ENCODE measurements at regions not wholly inside any gene's neighbourhood (a gene's known extent, or its start where the extent isn't known, plus 50 kb on each side); places are given as distances from the start of the nearest gene placed in this dataset.

GRCh38 chr18:73189718-73190117, 321.9 kb upstream of the NETO1 start:
- Mint-ChIP-seq H3K4me3 (ENCODE audit: unreplicated experiment) (no peak overlapping the region), H3K9me3 (ENCODE audit: unreplicated experiment) (peaks cover 15% of the 10 kb centered on the region), H3K4me1 (ENCODE audit: insufficient read depth, unreplicated experiment) (no peaks in the 10 kb centered on the region), H3K36me3 (ENCODE audit: insufficient read depth, unreplicated experiment) (no peaks in the 10 kb centered on the region), H3K27me3 (ENCODE audit: insufficient read depth, unreplicated experiment) (no peaks in the 10 kb centered on the region), H3K27ac (ENCODE audit: low read depth, unreplicated experiment) (no peak overlapping the region)
- ChIA-PET CTCF (no interaction called here), POLR2A (interaction anchor here (0.8 kb wide), 1 partner anchor 436 kb away, joined by 3 read pairs; no protein-coding TSS in a partner anchor)
- no peak for DNase-seq (ENCODE audit: unreplicated experiment)
- no TSS peak for BruUV-seq (replicated peaks)
- intact Hi-C loops (cut with micrococcal nuclease): no loop called here
- no peak for TF ChIP-seq CTCF (IDR thresholded peaks at IDR 0.05; ENCODE audit: unreplicated experiment)

DNA sequence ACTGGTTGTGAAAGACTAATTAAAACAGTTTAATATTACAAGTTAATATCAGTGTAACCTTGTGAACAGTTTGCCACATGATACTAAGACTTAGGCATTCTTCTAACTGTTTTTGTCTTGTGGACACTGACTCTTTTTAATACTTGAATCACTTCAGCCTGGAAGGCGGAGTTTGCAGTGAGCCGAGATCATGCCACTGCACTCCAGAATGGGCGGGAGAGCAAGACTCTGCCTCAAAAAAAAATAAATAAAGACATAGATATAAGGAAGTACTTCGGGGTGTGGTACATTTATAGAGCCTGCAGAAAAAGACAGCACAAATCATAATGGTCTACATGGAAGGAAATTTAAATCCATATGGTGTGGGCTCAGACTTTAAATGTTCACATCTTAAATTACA, 300.4 kb upstream of the NETO1 start:
- ChIA-PET POLR2A (interaction anchor here (0.7 kb wide), 1 partner anchor 60 kb away, joined by 3 read pairs; no protein-coding TSS in a partner anchor), CTCF (no interaction called here)
- H3K4me3 Mint-ChIP-seq (ENCODE audit: unreplicated experiment): no peak overlapping the region
- DNase-seq (ENCODE audit: unreplicated experiment): no peak
- TF ChIP-seq CTCF (IDR thresholded peaks at IDR 0.05; ENCODE audit: unreplicated experiment): no peak
- H3K4me1 Mint-ChIP-seq (ENCODE audit: insufficient read depth, unreplicated experiment): peaks cover 6% of the 10 kb centered on the region
- no peaks in the 10 kb centered on the region for H3K27me3 Mint-ChIP-seq (ENCODE audit: insufficient read depth, unreplicated experiment)
- no peak overlapping the region for H3K27ac Mint-ChIP-seq (ENCODE audit: low read depth, unreplicated experiment)
- H3K9me3 Mint-ChIP-seq (ENCODE audit: unreplicated experiment): no peaks in the 10 kb centered on the region
- H3K36me3 Mint-ChIP-seq (ENCODE audit: insufficient read depth, unreplicated experiment): no peaks in the 10 kb centered on the region
- intact Hi-C loops (cut with micrococcal nuclease): no loop called here
- no TSS peak for BruUV-seq (replicated peaks)

- BruUV-seq (replicated peaks): no TSS peak
- H3K4me1 Mint-ChIP-seq (ENCODE audit: insufficient read depth, unreplicated experiment): peaks cover 6% of the 10 kb centered on the region
- H3K27me3 Mint-ChIP-seq (ENCODE audit: insufficient read depth, unreplicated experiment): no peaks in the 10 kb centered on the region
- no peak for DNase-seq (ENCODE audit: unreplicated experiment)
- no peak for TF ChIP-seq CTCF (IDR thresholded peaks at IDR 0.05; ENCODE audit: unreplicated experiment)
- no peak overlapping the region for H3K27ac Mint-ChIP-seq (ENCODE audit: low read depth, unreplicated experiment)
- ChIA-PET CTCF (interaction anchor here (0.6 kb wide), 2 partner anchors 952 to 1409 kb away, joined by 3 to 4 read pairs; no protein-coding TSS in a partner anchor), POLR2A (no interaction called here)
- no peaks in the 10 kb centered on the region for H3K36me3 Mint-ChIP-seq (ENCODE audit: insufficient read depth, unreplicated experiment)
- H3K9me3 Mint-ChIP-seq (ENCODE audit: unreplicated experiment): no peaks in the 10 kb centered on the region
- H3K4me3 Mint-ChIP-seq (ENCODE audit: unreplicated experiment): no peak overlapping the region
- intact Hi-C loops (cut with micrococcal nuclease): no loop called here
These were observed 296.6 kb upstream of the NETO1 start for GRCh38 chr18:73164430-73164829.

DNA sequence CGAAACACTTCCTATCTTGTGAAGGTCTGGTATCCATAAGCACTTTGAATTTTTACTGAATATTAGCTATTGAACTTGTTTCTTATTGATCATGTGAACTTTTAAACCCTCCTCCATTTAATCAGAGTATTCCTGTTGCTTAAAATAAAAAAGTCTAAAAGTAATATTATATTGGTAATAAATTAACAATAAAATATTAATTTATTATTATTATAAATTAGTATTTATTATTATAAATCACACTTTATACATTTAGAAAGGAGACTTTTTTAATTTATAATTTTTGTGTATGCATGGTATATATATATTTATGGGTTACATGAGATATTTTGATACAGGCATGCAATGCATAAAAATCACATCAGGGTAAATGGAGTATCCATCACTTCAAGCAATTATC, 295.4 kb upstream of the NETO1 start:
- H3K4me1 Mint-ChIP-seq (ENCODE audit: insufficient read depth, unreplicated experiment): peaks cover 3% of the 10 kb centered on the region
- no peak for DNase-seq (ENCODE audit: unreplicated experiment)
- H3K27me3 Mint-ChIP-seq (ENCODE audit: insufficient read depth, unreplicated experiment): no peaks in the 10 kb centered on the region
- no peak overlapping the region for H3K27ac Mint-ChIP-seq (ENCODE audit: low read depth, unreplicated experiment)
- CTCF ChIA-PET: no interaction called here
- no TSS peak for BruUV-seq (replicated peaks)
- H3K9me3 Mint-ChIP-seq (ENCODE audit: unreplicated experiment): no peaks in the 10 kb centered on the region
- no peak for TF ChIP-seq CTCF (IDR thresholded peaks at IDR 0.05; ENCODE audit: unreplicated experiment)
- no peaks in the 10 kb centered on the region for H3K36me3 Mint-ChIP-seq (ENCODE audit: insufficient read depth, unreplicated experiment)
- no peak overlapping the region for H3K4me3 Mint-ChIP-seq (ENCODE audit: unreplicated experiment)
- POLR2A ChIA-PET: no interaction called here
- intact Hi-C loops (cut with micrococcal nuclease): no loop called here

Measured in MCF 10A (cell line).